WTC11 (cell line): ENCODE measurements at regions not wholly inside any gene's neighbourhood (a gene's known extent, or its start where the extent isn't known, plus 50 kb on each side); places are given as distances from the start of the nearest gene placed in this dataset.

ENCODE experiments used
- ATAC-seq: fragments of 200-7000 bp; cut with Tn5 transposase; 2 replicates; pipeline ENCODE4 v1.10.0; 2021; ENCODE audit warnings: mild to moderate bottlenecking, moderate library complexity
- CTCF ChIA-PET: fragments of 300-600 bp; sonication (Branson Sonifier 250); formaldehyde crosslinking; loops from one replicate; lab custom pipeline; 2021; ENCODE audit warnings: antibody characterized with exemption; lab: Charles Lee
- POLR2A ChIA-PET: fragments of 350-600 bp; sonication (Branson Sonifier 250); formaldehyde crosslinking; loops from one replicate; lab custom pipeline; 2021; ENCODE audit warnings: antibody characterized with exemption; lab: Charles Lee
- DNase-seq: peaks from one replicate; pipeline ENCODE4 v3.0.0; 2021; ENCODE audit warnings: low spot score
- H3K27ac Mint-ChIP-seq: 2 replicates; pipeline ENCODE4 v1.8.0; 2021; ENCODE audit warnings: mixed read lengths
- H3K27me3 Mint-ChIP-seq: 2 replicates; pipeline ENCODE4 v1.8.0; 2021; ENCODE audit warnings: low read depth, mild to moderate bottlenecking, moderate library complexity, mixed read lengths
- H3K36me3 Mint-ChIP-seq: 2 replicates; pipeline ENCODE4 v1.8.0; 2021; ENCODE audit warnings: mixed read lengths
- H3K4me1 Mint-ChIP-seq: 2 replicates; pipeline ENCODE4 v1.8.0; 2022; ENCODE audit warnings: mixed read lengths
- H3K4me3 Mint-ChIP-seq: 2 replicates; pipeline ENCODE4 v1.8.0; 2021; ENCODE audit warnings: mild to moderate bottlenecking, moderate library complexity, mixed read lengths
- H3K9me3 Mint-ChIP-seq: 2 replicates; pipeline ENCODE4 v1.8.0; 2021; ENCODE audit warnings: mixed read lengths
- AFF4 ChIP-seq: sonication (generic); formaldehyde crosslinking; IDR thresholded peaks from 2 replicates; pipeline ENCODE4 v1.8.1; 2023; ENCODE audit warnings: mild to moderate bottlenecking, missing genetic modification reagents, borderline replicate concordance
- ELF4 ChIP-seq: sonication (generic); formaldehyde crosslinking; IDR thresholded peaks from 2 replicates; pipeline ENCODE4 v1.8.1; 2022; ENCODE audit warnings: low read depth, mild to moderate bottlenecking, moderate library complexity, missing genetic modification reagents
- ESRRA ChIP-seq: sonication (generic); formaldehyde crosslinking; IDR thresholded peaks from 2 replicates; pipeline ENCODE4 v1.8.1; 2022; ENCODE audit warnings: mild to moderate bottlenecking, missing genetic modification reagents, borderline replicate concordance
- GTF2I ChIP-seq: fragments of 250-450 bp; sonication (Bioruptor Pico); conservative IDR thresholded peaks from 2 replicates; pipeline ENCODE4 v1.4.0; 2021; ENCODE audit warnings: mild to moderate bottlenecking
- MXD4 ChIP-seq: fragments of 250-450 bp; sonication (Bioruptor Pico); IDR thresholded peaks from 2 replicates; pipeline ENCODE4 v1.8.0; 2021; ENCODE audit warnings: mild to moderate bottlenecking, moderate library complexity, borderline replicate concordance
- MYBL2 ChIP-seq: sonication (generic); formaldehyde crosslinking; IDR thresholded peaks from 2 replicates; pipeline ENCODE4 v1.8.1; 2023; ENCODE audit warnings: mild to moderate bottlenecking, moderate library complexity, missing genetic modification reagents
- NFATC4 ChIP-seq: fragments of 250-450 bp; sonication (Bioruptor Pico); IDR thresholded peaks from 2 replicates; pipeline ENCODE4 v1.9.0; 2021; ENCODE audit warnings: mild to moderate bottlenecking
- SMAD4 ChIP-seq: sonication (generic); formaldehyde crosslinking; IDR thresholded peaks from 2 replicates; pipeline ENCODE4 v1.8.0; 2022; ENCODE audit warnings: mild to moderate bottlenecking, missing genetic modification reagents
- STAT6 ChIP-seq: sonication (generic); formaldehyde crosslinking; conservative IDR thresholded peaks from 2 replicates; pipeline ENCODE4 v1.8.1; 2023; ENCODE audit warnings: mild to moderate bottlenecking, low read depth, missing genetic modification reagents, moderate library complexity
- ZNF121 ChIP-seq: sonication (generic); formaldehyde crosslinking; IDR thresholded peaks from 2 replicates; pipeline ENCODE4 v1.8.0; 2023; ENCODE audit warnings: missing genetic modification reagents
- ZNF281 ChIP-seq: sonication (generic); formaldehyde crosslinking; IDR thresholded peaks from 2 replicates; pipeline ENCODE4 v1.8.0; 2023; ENCODE audit warnings: mild to moderate bottlenecking, missing genetic modification reagents
- ZNF396 ChIP-seq: fragments of 250-450 bp; sonication (Bioruptor Pico); IDR thresholded peaks from 2 replicates; pipeline ENCODE4 v1.8.0; 2021; ENCODE audit warnings: mild to moderate bottlenecking, moderate library complexity, borderline replicate concordance
- ZNF671 ChIP-seq: fragments of 250-450 bp; sonication (Bioruptor Pico); IDR thresholded peaks from 2 replicates; pipeline ENCODE4 v1.8.0; 2021; ENCODE audit warnings: mild to moderate bottlenecking
- TF ChIP-seq, protein P1 (sequence below): sonication (generic); formaldehyde crosslinking; IDR thresholded peaks from 2 replicates; pipeline ENCODE4 v1.8.1; 2022; ENCODE audit warnings: low read depth, mild to moderate bottlenecking, moderate library complexity, missing genetic modification reagents, borderline replicate concordance
- TF ChIP-seq, protein P2 (sequence below): sonication (generic); formaldehyde crosslinking; IDR thresholded peaks from 2 replicates; pipeline ENCODE4 v1.8.0; 2022; ENCODE audit warnings: mild to moderate bottlenecking, missing genetic modification reagents
- TF ChIP-seq, protein P3 (sequence below): fragments of 250-450 bp; sonication (Bioruptor Pico); conservative IDR thresholded peaks from 2 replicates; pipeline ENCODE4 v1.9.0; 2021; ENCODE audit warnings: mild to moderate bottlenecking

DNA sequence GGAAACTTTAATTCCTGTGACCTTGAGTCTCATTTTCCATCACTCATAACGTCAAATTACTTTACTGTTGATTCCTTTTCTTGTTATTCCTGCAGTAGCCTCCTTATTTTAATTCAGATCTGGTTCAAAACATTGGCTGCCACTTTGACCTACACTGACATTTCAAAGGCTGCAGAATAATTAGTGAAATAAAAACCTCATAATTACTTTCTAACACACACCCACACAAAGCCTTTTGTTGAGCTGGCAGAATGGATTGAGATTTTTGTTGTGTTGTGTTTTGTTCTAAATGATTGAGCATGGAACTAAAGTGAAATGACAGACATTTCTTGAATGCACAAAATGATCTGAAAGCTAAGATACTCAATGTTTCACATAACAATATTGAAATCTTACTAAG, 507.5 kb upstream of the STXBP6 start (continued):
- no peak for TF ChIP-seq STAT6 (CRISPR knock-in tag)

GRCh38 chr14:25552826-25553225, 502.9 kb upstream of the STXBP6 start:
- no peak for DNase-seq
- Mint-ChIP-seq H3K4me3 (no peak overlapping the region), H3K27ac (no peak overlapping the region), H3K9me3 (peaks cover 31% of the 10 kb centered on the region), H3K27me3 (no peaks in the 10 kb centered on the region; the same call in 1 of the 2 replicates), H3K36me3 (no peaks in the 10 kb centered on the region), H3K4me1 (peaks cover 29% of the 10 kb centered on the region)
- POLR2A ChIA-PET, result no interaction called here
- no peak for ATAC-seq
- CTCF ChIA-PET, result no interaction called here
- TF ChIP-seq NFATC4 (CRISPR knock-in tag), result no peak
- TF ChIP-seq, protein P1, sequence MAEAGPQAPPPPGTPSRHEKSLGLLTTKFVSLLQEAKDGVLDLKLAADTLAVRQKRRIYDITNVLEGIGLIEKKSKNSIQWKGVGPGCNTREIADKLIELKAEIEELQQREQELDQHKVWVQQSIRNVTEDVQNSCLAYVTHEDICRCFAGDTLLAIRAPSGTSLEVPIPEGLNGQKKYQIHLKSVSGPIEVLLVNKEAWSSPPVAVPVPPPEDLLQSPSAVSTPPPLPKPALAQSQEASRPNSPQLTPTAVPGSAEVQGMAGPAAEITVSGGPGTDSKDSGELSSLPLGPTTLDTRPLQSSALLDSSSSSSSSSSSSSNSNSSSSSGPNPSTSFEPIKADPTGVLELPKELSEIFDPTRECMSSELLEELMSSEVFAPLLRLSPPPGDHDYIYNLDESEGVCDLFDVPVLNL (CRISPR knock-in tag), result no peak
- no peak for TF ChIP-seq ZNF121 (CRISPR knock-in tag)
- no peak for TF ChIP-seq ESRRA
- no peak for TF ChIP-seq GTF2I
- TF ChIP-seq, protein P2, sequence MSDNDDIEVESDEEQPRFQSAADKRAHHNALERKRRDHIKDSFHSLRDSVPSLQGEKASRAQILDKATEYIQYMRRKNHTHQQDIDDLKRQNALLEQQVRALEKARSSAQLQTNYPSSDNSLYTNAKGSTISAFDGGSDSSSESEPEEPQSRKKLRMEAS (CRISPR knock-in tag), result no peak
- TF ChIP-seq SMAD4 (CRISPR knock-in tag), result no peak
- no peak for TF ChIP-seq ZNF671 (CRISPR knock-in tag)
- no peak for TF ChIP-seq ELF4 (CRISPR knock-in tag)
- TF ChIP-seq, protein P3, sequence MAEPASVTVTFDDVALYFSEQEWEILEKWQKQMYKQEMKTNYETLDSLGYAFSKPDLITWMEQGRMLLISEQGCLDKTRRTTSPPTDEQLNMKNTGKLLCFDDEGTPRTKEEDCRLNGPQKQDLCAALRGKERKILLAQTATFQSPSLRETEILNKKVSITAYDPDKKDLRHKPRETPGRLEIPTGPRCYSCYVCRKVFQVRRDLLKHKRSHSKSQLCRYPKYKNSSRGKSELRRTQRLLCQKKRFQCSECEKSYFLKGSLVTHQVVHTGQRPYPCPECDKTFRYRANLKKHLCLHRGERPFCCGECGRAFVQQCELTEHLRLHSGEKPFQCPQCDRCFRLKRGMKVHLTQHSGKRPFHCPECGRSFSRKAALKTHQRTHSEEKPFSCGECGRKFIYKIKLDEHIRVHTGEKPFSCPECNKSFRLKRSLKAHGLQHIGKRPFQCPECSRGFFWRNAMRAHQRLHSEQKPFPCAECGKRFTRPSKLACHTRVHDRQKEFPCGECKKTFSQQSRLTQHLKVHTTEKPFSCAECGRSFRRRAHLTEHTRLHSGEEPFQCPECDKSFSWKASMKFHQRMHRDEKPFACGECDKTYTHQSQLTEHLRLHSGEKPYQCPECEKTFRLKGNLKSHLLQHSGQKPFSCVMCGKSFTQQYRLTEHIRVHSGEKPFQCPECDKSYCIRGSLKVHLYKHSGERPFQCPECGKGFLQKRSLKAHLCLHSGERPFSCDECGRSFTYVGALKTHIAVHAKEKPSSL (CRISPR knock-in tag), result no peak
- TF ChIP-seq MXD4 (CRISPR knock-in tag), result no peak
- TF ChIP-seq ZNF281 (CRISPR knock-in tag), result no peak
- TF ChIP-seq STAT6 (CRISPR knock-in tag), result no peak
- TF ChIP-seq MYBL2, result no peak
- no peak for TF ChIP-seq AFF4 (CRISPR knock-in tag)
- TF ChIP-seq ZNF396 (CRISPR knock-in tag), result no peak
